GM23248 (cell line): ENCODE measurements at regions not wholly inside any gene's neighbourhood (a gene's known extent, or its start where the extent isn't known, plus 50 kb on each side); places are given as distances from the start of the nearest gene placed in this dataset.

Experiments used
- EZH2 ChIP-seq: fragments of 200-600 bp; sonication (generic); IDR thresholded peaks from 2 replicates; pipeline ENCODE4 v1.6.1; 2018; ENCODE audit warnings: antibody characterized with exemption, mild to moderate bottlenecking; ENCODE audit not compliant: insufficient read depth, poor library complexity, severe bottlenecking
- EZH2phosphoT487 ChIP-seq: fragments of 200-600 bp; sonication (generic); IDR thresholded peaks from 2 replicates; pipeline ENCODE4 v1.6.1; 2018; ENCODE audit warnings: antibody characterized with exemption, moderate library complexity, mild to moderate bottlenecking, low read depth; ENCODE audit not compliant: insufficient read depth

DNA sequence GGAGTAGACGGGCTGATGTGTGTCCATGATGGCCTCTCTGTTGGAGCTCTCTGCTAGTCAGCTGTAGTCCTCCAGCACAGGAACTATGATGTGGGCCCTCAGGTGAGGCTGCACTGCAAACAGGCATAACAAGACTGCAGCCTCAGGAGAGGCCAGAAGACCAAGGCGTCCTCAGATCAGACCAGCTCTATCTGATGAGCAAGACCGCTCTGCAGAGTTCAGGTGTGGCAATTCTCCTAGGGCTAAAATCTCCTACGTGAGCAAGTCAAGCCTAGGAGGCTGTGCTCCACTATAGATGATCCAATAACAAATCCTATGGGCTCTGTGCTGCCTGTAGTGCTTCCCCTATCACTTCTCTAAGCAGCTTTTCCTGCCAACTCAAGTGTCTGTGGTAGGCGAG is 633.4 kb upstream of the SYNCRIP start:
- TF ChIP-seq EZH2phosphoT487 (no peak), EZH2 (no peak)
